ENCODE measurements at regions not wholly inside any gene's neighbourhood (a gene's known extent, or its start where the extent isn't known, plus 50 kb on each side); places are given as distances from the start of the nearest gene placed in this dataset.
A peak's percentile ranks its signal among the peaks of the same experiment; 100 is the strongest.

- no peak for DNase-seq
- WGBS, 2 experiments (ENCODE audit: low coverage in 1 of 2, low lambda C conversion rate in 2 of 2, missing lambda C conversion rate in 2 of 2): 70 to 73% methylated on average over 3 of the region's 3 CpGs
- H3K9ac ChIP-seq: no peak overlapping the region
- H3K4me2 ChIP-seq (ENCODE audit: unreplicated experiment): no peak overlapping the region
- H3K9me2 ChIP-seq (ENCODE audit: insufficient read depth): no peaks in the 10 kb centered on the region
- H3K36me3 ChIP-seq (ENCODE audit: low read depth): no peaks in the 10 kb centered on the region
- H3K27me3 ChIP-seq (replicated peaks; ENCODE audit: insufficient read depth): no peaks in the 10 kb centered on the region
- no peaks in the 10 kb centered on the region for H4K20me1 ChIP-seq (ENCODE audit: insufficient read depth)
- in situ Hi-C loops (cut with MboI): no loop called here
- H3K4me3 ChIP-seq: no peak overlapping the region
- no peaks in the 10 kb centered on the region for H3F3A ChIP-seq (ENCODE audit: insufficient read depth)
- H3K27ac ChIP-seq: no peak overlapping the region
- TF ChIP-seq EZH2phosphoT487 (IDR thresholded peaks at IDR 0.05; ENCODE audit: insufficient read depth, low read depth): no peak
- no peaks in the 10 kb centered on the region for H3K79me2 ChIP-seq (ENCODE audit: insufficient read depth)
- no peaks in the 10 kb centered on the region for H3K9me3 ChIP-seq (ENCODE audit: low read depth)
- no peak overlapping the region for H2AFZ ChIP-seq
- no peaks in the 10 kb centered on the region for H3K4me1 ChIP-seq (ENCODE audit: insufficient read depth)
Measured at GRCh38 chrX:39982948-39983347, 114.8 kb downstream of the BCOR start.

GRCh38 chrX:39983715-39984114 is 114.0 kb downstream of the BCOR start:
- WGBS, 2 experiments (ENCODE audit: low coverage in 1 of 2, low lambda C conversion rate in 2 of 2, missing lambda C conversion rate in 2 of 2): 40 to 41% methylated on average over 5 of the region's 5 CpGs
- Histone ChIP-seq H3K4me1 (ENCODE audit: insufficient read depth) (no peaks in the 10 kb centered on the region), H3F3A (ENCODE audit: insufficient read depth) (no peaks in the 10 kb centered on the region), H3K4me2 (ENCODE audit: unreplicated experiment) (no peak overlapping the region), H3K27me3 (replicated peaks; ENCODE audit: insufficient read depth) (no peaks in the 10 kb centered on the region), H2AFZ (no peak overlapping the region), H3K79me2 (ENCODE audit: insufficient read depth) (no peaks in the 10 kb centered on the region), H3K9me2 (ENCODE audit: insufficient read depth) (no peaks in the 10 kb centered on the region), H3K27ac (no peak overlapping the region), H3K9ac (no peak overlapping the region), H3K36me3 (ENCODE audit: low read depth) (no peaks in the 10 kb centered on the region), H3K9me3 (ENCODE audit: low read depth) (no peaks in the 10 kb centered on the region), H3K4me3 (no peak overlapping the region), H4K20me1 (ENCODE audit: insufficient read depth) (no peaks in the 10 kb centered on the region)
- no peak for TF ChIP-seq EZH2 (IDR thresholded peaks at IDR 0.05; ENCODE audit: insufficient read depth, poor library complexity, severe bottlenecking)
- TF ChIP-seq EZH2phosphoT487 (IDR thresholded peaks at IDR 0.05; ENCODE audit: insufficient read depth, low read depth): no peak
- in situ Hi-C loops (cut with MboI): no loop called here
- DNase-seq: peak; percentile 50

- no peaks in the 10 kb centered on the region for H3K9me3 ChIP-seq (ENCODE audit: low read depth)
- no peaks in the 10 kb centered on the region for H3K9me2 ChIP-seq (ENCODE audit: insufficient read depth)
- H3K27ac ChIP-seq: no peak overlapping the region
- in situ Hi-C loops (cut with MboI): no loop called here
- H3K4me3 ChIP-seq: no peak overlapping the region
- no peak overlapping the region for H3K4me2 ChIP-seq (ENCODE audit: unreplicated experiment)
- H2AFZ ChIP-seq: no peak overlapping the region
- H3K9ac ChIP-seq: no peak overlapping the region
- H3K36me3 ChIP-seq (ENCODE audit: low read depth): no peaks in the 10 kb centered on the region
- TF ChIP-seq EZH2 (IDR thresholded peaks at IDR 0.05; ENCODE audit: insufficient read depth, poor library complexity, severe bottlenecking): no peak
- TF ChIP-seq EZH2phosphoT487 (IDR thresholded peaks at IDR 0.05; ENCODE audit: insufficient read depth, low read depth): no peak
- no peaks in the 10 kb centered on the region for H3K4me1 ChIP-seq (ENCODE audit: insufficient read depth)
- peak; percentile 56 for DNase-seq
- 48 to 53% methylated on average over 6 to 8 of the region's 14 CpGs for whole genome bisulfite sequencing, 2 experiments (ENCODE audit: low coverage in 1 of 2, low lambda C conversion rate in 2 of 2, missing lambda C conversion rate in 2 of 2)
- H4K20me1 ChIP-seq (ENCODE audit: insufficient read depth): no peaks in the 10 kb centered on the region
- no peaks in the 10 kb centered on the region for H3K27me3 ChIP-seq (replicated peaks; ENCODE audit: insufficient read depth)
- no peaks in the 10 kb centered on the region for H3K79me2 ChIP-seq (ENCODE audit: insufficient read depth)
- no peaks in the 10 kb centered on the region for H3F3A ChIP-seq (ENCODE audit: insufficient read depth)
Measured at GRCh38 chrX:39984191-39984956, 113.4 kb downstream of the BCOR start.

GRCh38 chrX:39985071-39985470 is 112.7 kb downstream of the BCOR start:
- H3K36me3 ChIP-seq (ENCODE audit: low read depth): no peaks in the 10 kb centered on the region
- no peak overlapping the region for H3K4me3 ChIP-seq
- H3K9me2 ChIP-seq (ENCODE audit: insufficient read depth): no peaks in the 10 kb centered on the region
- no peak overlapping the region for H3K27ac ChIP-seq
- no peak for TF ChIP-seq EZH2phosphoT487 (IDR thresholded peaks at IDR 0.05; ENCODE audit: insufficient read depth, low read depth)
- no peak for TF ChIP-seq EZH2 (IDR thresholded peaks at IDR 0.05; ENCODE audit: insufficient read depth, poor library complexity, severe bottlenecking)
- in situ Hi-C loops (cut with MboI): no loop called here
- no peaks in the 10 kb centered on the region for H3K79me2 ChIP-seq (ENCODE audit: insufficient read depth)
- H2AFZ ChIP-seq: no peak overlapping the region
- H4K20me1 ChIP-seq (ENCODE audit: insufficient read depth): no peaks in the 10 kb centered on the region
- no peak overlapping the region for H3K4me2 ChIP-seq (ENCODE audit: unreplicated experiment)
- no peaks in the 10 kb centered on the region for H3F3A ChIP-seq (ENCODE audit: insufficient read depth)
- no peaks in the 10 kb centered on the region for H3K27me3 ChIP-seq (replicated peaks; ENCODE audit: insufficient read depth)
- DNase-seq: no peak
- no peak overlapping the region for H3K9ac ChIP-seq
- 92 to 98% methylated on average over 9 of the region's 9 CpGs for WGBS, 2 experiments (ENCODE audit: low coverage in 1 of 2, low lambda C conversion rate in 2 of 2, missing lambda C conversion rate in 2 of 2)
- H3K4me1 ChIP-seq (ENCODE audit: insufficient read depth): no peaks in the 10 kb centered on the region
- no peaks in the 10 kb centered on the region for H3K9me3 ChIP-seq (ENCODE audit: low read depth)
